ENCODE measurements at regions not wholly inside any gene's neighbourhood (a gene's known extent, or its start where the extent isn't known, plus 50 kb on each side); places are given as distances from the start of the nearest gene placed in this dataset.

DNA sequence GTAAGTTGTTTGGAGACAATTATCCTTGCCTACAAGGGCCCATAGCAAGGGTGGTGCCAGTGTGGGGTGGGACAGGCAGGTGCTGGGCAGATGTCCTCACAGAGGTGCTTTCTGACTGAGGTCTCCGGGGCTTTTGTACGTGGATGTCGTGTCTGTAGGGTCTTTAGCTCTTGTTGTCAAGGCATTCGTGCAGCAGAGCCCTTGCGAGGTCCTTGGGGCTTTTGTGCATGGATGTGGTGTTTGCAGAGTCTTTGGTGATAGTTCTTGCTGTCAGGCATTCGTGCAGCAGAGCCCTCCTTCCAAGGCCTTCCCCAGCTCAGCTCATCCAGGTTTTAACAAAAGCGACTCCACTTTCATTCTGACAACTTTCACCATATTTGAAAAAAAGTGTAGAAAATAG is 116.0 kb upstream of the TMEM18 start (continued):
- no peak for TF ChIP-seq ZNF398 (tag by site-specific recombination; IDR thresholded peaks at IDR 0.05)

DNA sequence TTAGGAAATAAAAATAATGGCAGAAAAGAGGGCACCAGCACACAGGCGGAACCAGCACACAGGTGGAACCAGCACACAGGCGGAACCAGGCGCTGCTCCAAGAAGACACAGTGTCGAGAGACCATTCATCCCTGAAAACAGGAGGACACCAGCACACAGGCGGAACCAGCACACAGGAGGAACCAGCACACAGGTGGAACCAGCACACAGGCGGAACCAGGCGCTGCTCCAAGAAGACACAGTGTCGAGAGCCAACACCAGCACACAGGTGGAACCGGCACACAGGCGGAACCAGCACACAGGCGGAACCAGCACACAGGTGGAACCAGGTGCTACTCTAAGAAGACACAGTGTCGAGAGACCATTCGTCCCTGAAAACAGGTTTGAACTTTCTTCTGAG is 115.5 kb upstream of the TMEM18 start:
- TF ChIP-seq ZNF548 (tag by site-specific recombination; IDR thresholded peaks at IDR 0.05), result no peak
- no peak for TF ChIP-seq ZFP41 (tag by site-specific recombination; IDR thresholded peaks at IDR 0.05; ENCODE audit: borderline replicate concordance)
- no peak for TF ChIP-seq HOXD13 (CRISPR knock-in tag; IDR thresholded peaks at IDR 0.05; ENCODE audit: borderline replicate concordance)
- no peak for TF ChIP-seq KLF8 (tag by site-specific recombination; IDR thresholded peaks at IDR 0.05)
- TF ChIP-seq ZSCAN30 (tag by site-specific recombination; IDR thresholded peaks at IDR 0.05), result no peak
- no peak for TF ChIP-seq ZNF324 (tag by site-specific recombination; IDR thresholded peaks at IDR 0.05)
- no peak for TF ChIP-seq OVOL3 (tag by site-specific recombination; IDR thresholded peaks at IDR 0.05)
- no peak for TF ChIP-seq ZXDB (tag by site-specific recombination; IDR thresholded peaks at IDR 0.05)
- TF ChIP-seq IKZF3 (tag by site-specific recombination; IDR thresholded peaks at IDR 0.05), result no peak
- no peak for TF ChIP-seq ZNF596 (tag by site-specific recombination; IDR thresholded peaks at IDR 0.05)
- no peak for TF ChIP-seq ZNF560 (tag by site-specific recombination; IDR thresholded peaks at IDR 0.05; ENCODE audit: borderline replicate concordance)
- TF ChIP-seq ZNF561 (tag by site-specific recombination; IDR thresholded peaks at IDR 0.05; ENCODE audit: borderline replicate concordance), result no peak
- no peak for TF ChIP-seq ZNF391 (tag by site-specific recombination; IDR thresholded peaks at IDR 0.05; ENCODE audit: borderline replicate concordance, low read depth)
- TF ChIP-seq ZNF274 (IDR thresholded peaks at IDR 0.05; ENCODE audit: low read length), result no peak
- no peak for TF ChIP-seq ZNF274 (tag by site-specific recombination; IDR thresholded peaks at IDR 0.05; ENCODE audit: borderline replicate concordance)
- TF ChIP-seq, protein P1, sequence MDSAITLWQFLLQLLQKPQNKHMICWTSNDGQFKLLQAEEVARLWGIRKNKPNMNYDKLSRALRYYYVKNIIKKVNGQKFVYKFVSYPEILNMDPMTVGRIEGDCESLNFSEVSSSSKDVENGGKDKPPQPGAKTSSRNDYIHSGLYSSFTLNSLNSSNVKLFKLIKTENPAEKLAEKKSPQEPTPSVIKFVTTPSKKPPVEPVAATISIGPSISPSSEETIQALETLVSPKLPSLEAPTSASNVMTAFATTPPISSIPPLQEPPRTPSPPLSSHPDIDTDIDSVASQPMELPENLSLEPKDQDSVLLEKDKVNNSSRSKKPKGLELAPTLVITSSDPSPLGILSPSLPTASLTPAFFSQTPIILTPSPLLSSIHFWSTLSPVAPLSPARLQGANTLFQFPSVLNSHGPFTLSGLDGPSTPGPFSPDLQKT (IDR thresholded peaks at IDR 0.05; ENCODE audit: borderline replicate concordance, low read depth, low read length), result no peak
- TF ChIP-seq ZNF211 (tag by site-specific recombination; IDR thresholded peaks at IDR 0.05; ENCODE audit: low read depth), result no peak
- TF ChIP-seq ZNF350 (tag by site-specific recombination; IDR thresholded peaks at IDR 0.05), result no peak
- no peak for TF ChIP-seq ZNF148 (tag by site-specific recombination; IDR thresholded peaks at IDR 0.05; ENCODE audit: borderline replicate concordance)
- no peak for TF ChIP-seq ZFP69B (tag by site-specific recombination; IDR thresholded peaks at IDR 0.05)
- no peak for TF ChIP-seq GLI2 (tag by site-specific recombination; IDR thresholded peaks at IDR 0.05; ENCODE audit: borderline replicate concordance, low read depth)
- POLR2A ChIA-PET, result interaction anchor here (0.6 kb wide), 1 partner anchor 118 kb away, joined by 5 read pairs; no protein-coding TSS in a partner anchor
- H3K4me3 ChIP-seq (ENCODE audit: low read depth, low read length), result no peak overlapping the region

More for the DNA sequence above, 115.5 kb upstream of the TMEM18 start:
- no peaks in the 10 kb centered on the region for H3K36me3 ChIP-seq (ENCODE audit: control insufficient read depth in 2 of 2, insufficient read depth in 1 of 2, low read length in 2 of 2)
- no peaks in the 10 kb centered on the region for H3K4me1 ChIP-seq (ENCODE audit: control insufficient read depth, insufficient read depth, low read length)
- H3K9me3 ChIP-seq (ENCODE audit: control insufficient read depth, insufficient read depth, low read depth, low read length), result no peaks in the 10 kb centered on the region
- no peak overlapping the region for H3K27ac ChIP-seq (ENCODE audit: extremely low read depth, low read depth, low read length)
- CTCF ChIA-PET, result interaction anchor here (1.0 kb wide), 1 partner anchor 9 kb away, joined by 4 read pairs; no protein-coding TSS in a partner anchor
